SIG-M5 treated with dmso at 0.1 percent for 504 hours (cell line): ENCODE measurements at regions not wholly inside any gene's neighbourhood (a gene's known extent, or its start where the extent isn't known, plus 50 kb on each side); places are given as distances from the start of the nearest gene placed in this dataset.

Experiments
- DNase-seq: peaks from one replicate; lab custom pipeline; 2025; ENCODE audit not compliant: unreplicated experiment; lab: John Stamatoyannopoulos, UW

DNA sequence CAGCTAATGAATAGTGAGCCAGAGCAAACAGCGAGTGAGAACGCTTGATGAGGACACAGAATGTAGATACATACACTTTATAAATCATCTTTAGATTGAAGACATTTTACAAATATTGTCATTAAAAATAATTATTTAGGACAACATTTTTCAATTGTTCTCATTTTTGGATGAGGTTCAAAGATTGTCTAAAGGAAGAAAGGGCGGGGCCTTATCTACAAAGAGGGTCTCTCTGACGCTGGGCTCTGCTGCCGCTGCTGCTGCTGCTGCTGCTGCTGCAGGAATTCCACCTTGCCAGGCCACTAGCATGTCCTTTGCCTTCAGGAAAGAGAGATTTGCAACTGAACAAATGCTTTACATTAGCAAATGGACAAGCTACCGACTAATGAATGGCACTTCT lies 220.7 kb upstream of the TMEM161B start:
- DNase-seq: no peak

DNA sequence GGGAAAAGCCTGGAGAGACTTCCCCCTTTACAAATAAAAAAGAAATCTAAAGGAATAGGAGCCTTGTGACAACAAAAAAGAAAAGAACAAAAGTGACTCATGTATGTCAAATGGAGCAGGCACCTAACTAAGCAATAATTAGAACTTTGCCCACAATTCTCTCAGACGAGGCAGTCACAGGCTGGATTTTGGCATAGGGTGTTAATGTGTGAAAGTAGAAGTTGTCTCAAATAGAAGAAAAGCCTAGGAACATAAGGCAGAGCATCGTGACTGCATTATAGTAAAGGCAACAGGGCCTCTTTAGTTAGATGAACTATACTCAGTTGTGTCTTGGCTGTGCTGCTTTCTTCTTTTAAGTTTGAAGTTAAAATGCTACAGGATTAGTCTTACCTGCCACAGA lies 219.9 kb upstream of the TMEM161B start:
- no peak for DNase-seq

DNA sequence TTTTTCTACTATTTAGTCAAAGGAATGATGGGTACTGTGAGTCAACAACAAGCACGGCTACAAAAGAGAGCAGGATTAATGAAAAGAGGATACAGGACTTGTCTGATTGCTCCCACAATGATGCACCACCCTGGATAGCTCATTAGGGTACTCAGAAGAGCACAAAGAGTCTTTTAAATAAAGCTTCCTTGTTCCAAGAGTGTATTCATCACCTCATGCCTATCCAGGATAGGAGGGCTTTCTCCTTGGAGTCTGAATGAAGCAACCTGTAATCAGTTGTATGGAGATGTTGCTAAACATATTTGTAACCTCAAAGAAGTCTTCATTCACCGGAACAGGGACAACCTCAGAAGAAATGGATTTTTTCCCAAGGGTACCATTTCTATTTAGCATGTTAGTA lies 219.5 kb upstream of the TMEM161B start:
- DNase-seq: no peak

DNA sequence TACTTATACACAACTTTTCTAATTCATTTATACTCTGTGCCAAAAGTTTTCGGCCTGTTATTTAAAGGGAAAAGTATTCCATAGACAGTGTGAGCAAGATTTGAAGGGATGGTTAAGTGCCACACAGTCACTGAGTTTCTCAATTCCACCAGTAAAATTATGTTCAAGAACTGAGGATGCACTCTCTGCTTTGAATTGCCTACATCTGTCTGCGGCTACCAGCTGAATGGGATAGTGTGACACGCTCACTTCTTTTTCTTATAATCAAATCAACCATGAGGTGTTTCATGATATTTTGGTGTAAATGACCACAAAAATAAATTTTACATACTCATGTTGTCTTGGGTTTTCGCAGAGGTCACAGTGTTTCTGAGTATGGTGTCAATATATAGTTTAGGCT lies 218.4 kb upstream of the TMEM161B start:
- no peak for DNase-seq

DNA sequence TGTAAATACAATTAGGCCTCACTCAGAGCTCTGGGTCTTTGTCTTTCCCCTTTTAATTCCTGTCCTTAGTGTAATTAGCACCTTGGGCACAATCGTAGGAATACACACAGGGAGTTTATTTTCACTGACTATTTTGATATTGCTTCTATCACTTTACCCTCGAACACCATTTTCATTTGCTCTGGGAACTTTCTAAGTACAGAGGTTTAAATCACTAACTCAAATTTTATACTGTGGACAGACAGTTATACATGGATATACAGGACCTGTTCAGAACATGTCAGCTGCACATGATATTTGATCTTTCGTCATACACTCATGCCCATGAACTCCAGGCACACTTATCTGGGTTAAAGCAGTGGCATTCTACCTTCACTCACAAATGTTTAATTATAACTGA lies 217.8 kb upstream of the TMEM161B start:
- DNase-seq: no peak

DNA sequence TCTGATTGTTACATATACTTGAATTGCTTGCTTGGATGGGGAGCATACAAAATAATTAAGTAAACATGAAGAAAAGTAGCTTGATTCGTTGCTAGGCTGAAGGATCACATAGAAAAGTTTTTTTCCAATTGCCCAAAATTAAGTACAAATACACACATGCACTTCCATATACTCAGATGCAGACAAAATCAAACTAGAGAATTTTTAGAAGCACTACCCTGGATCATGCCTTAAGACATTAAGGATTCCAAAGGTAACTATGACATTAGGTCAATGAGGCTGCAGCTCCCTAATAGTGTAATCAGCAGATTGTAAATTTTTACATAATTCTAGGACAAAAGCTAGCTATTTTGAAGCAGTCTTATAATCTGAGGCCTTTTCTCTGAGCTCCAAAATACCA lies 216.9 kb upstream of the TMEM161B start:
- DNase-seq: no peak

DNA sequence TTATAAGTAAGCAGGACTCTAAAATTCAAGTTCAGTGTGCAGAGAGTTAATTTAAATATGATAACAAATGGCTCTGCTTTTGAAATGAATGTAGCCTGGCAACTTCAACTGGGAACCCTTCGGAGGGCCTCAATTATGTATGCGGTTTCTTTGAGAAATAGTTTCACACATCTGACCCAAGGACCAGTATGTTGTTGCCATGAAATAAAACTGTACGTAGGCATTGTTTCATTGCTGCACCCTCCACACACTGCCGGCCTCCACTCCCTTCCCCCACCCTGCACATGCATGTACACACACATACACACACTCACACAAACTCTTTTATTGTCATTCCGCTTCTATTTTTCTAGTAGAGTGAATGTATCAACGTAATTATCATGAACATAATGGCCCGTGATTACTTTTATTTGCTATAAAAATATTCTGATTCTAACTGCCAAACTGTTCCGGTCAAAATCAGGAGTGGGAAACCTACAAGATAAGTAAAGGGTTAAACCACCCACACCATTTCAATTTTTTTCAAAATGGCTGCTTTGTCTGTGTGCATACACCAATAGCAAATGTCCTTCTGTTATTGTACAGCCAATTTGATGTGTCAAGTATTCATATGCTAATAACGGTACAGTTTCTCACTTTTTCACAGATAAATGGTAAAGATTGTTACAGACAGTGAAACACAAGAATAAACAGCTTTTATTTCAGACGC lies 215.5 kb upstream of the TMEM161B start:
- no peak for DNase-seq

DNA sequence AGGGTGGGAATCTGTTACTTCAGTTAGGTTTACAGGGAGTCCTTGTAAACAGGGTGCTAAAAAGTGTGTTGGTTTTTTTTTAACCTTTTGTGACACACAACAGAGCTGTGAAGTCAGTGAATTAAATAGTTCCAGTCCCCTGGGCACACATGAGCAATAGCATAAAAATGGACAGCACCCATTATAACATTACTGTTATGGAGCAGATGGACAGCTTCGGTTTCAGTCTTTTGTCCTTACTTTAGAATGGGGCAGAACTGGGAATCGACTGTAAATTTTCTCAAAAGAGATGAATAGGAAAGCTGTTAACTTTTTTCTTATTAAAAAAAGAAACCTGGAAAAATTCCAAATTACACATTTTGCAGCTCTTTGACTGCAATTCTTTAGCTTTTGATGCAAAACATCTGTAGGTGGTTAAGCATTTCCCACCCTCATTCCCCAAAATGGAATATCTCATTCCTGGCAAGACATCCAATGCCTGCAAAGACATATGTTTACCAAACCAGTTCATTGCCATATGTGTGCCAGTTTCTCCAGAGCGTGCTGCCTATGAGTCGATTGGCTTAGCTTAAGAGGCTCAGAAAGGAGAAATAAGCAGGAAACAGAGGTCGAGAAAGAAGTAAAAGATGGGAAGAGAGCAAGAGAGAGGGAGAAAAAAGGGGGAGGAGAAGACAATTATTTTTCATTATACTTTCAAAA lies 212.3 kb upstream of the TMEM161B start:
- DNase-seq: no peak

DNA sequence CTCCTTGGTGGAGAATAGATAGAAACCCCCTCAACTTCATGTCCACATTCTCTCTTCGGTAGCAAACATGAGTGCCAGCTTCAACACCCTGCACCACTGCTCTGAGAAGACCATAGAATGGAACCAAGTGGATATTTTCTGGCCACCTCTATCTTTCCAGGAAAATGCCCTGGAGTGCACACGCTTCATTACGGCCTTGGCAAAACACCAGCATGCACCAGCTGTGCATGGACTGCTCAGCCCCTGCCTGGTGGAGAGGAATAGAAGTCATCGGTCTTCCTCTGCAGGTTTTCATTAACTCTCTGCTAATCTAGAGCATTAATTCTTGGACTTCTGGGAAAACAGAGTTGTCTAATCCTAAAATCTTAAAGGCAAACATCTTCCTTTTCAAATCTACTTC lies 211.6 kb upstream of the TMEM161B start:
- no peak for DNase-seq

DNA sequence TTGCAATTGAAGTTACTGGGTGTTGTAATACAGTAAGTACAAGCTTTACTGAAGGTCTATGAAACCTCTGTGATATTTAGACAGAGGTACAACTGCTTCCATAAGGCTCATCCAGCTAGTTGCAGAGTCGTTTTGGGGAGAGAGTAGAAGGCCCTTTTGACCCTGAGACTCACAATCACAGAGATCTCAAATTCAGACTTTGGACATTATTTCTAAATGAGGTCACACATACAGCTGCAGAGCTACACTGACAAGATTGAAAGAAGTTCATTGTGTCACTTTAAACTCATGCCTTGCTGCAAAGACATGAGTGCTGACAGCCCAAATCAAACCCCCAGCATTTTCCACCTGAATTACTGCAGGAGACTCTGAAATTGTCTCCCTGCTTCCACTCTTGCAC lies 205.9 kb upstream of the TMEM161B start:
- no peak for DNase-seq

DNA sequence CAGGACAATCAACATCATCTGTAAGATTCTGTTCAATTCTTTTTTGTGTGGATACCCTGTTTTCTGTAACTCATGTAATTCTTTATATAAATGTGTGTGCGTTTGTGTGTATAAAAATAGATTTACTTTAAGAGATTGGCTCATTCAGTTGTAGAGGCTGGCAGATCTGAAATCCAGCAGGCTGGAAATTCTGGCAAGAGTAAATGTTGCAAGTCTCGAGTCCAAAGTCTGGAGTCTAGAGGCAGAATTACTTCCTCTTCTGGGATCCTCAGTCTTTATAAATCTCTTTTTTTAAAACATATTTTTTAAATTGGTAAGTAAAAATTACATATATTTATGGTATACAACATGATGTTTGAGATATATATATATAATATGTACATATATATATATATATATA lies 202.1 kb upstream of the TMEM161B start:
- no peak for DNase-seq

DNA sequence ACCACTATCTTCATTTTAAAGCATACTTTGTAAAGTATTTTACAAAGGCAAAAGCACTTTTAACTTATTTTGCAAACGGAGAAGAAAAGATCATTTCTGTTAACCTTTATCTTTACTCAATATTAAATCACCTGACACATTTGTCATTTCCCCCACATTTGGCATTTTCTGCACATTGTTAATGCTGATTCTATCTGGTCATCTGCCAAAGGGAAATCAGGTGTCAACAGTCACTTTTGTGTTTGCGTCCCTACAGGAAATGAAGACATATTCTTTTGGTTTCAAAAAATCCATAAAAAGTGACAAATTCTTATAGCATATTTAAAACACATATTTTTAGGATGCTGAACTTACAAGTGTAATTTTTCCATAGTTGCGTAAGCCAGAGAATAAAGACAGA lies 191.3 kb upstream of the TMEM161B start:
- DNase-seq: no peak

DNA sequence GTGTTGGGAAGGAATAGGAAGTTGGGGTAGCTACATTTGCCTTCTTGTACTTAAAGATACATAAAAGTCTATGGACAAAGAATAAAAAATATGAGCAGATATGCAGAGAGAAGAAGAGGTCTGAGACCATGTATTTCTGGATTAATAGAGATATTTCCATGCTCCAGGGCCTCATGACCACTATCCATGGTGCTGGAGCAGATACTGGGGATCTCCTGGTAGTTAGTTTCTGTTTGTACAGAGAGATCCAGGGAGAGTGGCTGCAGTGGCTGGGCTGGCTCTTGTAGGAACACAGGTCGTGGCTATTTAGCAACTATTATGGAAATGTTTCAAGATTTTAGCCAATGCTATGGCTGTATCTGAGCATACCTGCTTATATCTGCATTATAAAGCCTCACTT lies 184.2 kb upstream of the TMEM161B start:
- DNase-seq: no peak

DNA sequence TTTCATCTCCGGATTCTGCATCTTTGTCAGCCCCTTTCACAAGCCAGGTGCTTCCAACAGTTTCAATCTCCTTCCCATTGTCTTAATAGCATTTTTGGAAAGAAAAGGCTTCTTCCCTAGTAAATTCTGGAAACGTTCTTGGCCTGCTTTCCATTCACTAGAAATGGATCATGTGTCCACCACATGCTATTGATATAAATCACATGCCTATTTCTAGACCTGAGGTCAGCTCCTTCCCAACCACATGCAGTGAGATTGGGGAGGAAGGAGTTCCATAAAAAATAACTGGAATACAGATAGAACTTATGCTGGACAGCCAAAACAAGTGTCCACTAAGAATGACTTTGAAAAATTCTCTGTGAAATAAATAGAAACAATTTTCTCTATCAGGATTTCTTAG lies 181.6 kb upstream of the TMEM161B start:
- DNase-seq: no peak

DNA sequence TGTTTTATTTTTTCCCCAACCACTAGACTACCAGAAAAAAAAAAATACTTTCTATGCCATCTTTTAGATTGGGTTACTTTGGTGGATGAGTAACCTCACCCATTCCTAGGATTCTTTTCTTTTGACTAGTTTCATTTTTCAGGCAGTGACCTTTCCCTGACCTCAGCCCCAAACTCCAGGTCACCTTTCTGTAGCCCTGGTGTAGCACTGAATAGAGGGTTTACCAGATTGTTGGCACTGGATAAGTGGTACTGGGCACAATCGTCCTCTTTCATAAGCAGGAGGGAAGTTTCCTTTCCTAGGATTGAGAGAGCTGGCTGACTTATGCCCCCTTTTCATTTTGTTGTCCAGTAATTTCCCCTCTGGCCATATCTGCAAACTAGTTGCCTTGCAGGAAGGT lies 169.4 kb upstream of the TMEM161B start:
- DNase-seq: no peak

DNA sequence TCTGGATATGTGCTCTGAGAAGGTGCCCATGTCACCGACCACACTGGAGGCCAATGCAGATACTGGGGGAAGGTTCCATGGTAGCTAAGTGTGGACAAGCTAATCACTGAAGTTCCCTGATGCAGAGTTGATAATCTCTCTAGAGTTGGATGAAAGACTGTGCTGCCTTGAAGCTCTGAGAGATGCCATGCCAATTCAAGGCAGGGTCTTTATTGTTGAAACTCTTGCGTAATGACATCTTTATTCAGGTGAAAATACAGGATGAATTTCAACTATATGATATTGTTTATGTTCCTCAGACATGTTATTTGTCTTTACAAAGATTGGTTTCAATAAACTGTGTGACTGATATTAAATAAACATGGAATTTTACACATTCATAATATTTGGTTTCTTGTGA lies 167.6 kb upstream of the TMEM161B start:
- no peak for DNase-seq

DNA sequence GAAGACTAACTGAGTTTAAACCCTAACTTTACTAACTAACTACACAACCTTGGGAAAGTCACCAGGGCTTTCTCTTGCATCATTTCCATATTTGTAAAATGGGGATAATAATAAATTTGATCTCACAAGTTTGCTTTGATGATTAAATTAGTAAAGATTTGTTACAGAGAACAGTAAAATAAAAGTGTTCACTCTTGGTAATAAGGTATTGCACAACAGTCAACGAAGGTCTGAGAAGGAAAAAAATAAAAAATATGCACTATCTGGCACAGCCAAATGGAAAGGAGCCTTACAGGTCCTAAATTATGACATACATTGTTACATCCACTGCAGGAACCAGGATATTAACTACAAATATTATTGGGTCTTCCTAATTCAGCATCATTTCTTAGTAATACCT lies 160.0 kb upstream of the TMEM161B start:
- DNase-seq: no peak

DNA sequence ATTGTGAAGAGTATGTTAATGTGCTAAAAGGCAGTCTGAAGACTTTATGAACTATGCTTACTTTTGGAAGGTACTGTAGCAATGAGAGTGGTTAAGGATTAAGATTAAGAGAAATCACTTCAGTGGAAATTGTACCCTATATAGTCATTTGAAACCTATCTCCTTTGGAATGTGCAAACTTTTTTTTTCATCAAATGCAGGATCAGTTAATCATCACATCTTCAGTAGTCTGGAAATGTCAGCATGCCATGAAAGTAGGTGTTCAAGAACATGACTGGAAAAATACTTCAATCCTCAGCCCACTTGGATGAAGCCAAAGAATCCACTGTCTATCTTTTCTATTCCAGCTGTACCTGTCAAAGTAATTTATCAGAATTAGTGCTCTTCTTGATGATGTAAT lies 157.8 kb upstream of the TMEM161B start:
- no peak for DNase-seq

DNA sequence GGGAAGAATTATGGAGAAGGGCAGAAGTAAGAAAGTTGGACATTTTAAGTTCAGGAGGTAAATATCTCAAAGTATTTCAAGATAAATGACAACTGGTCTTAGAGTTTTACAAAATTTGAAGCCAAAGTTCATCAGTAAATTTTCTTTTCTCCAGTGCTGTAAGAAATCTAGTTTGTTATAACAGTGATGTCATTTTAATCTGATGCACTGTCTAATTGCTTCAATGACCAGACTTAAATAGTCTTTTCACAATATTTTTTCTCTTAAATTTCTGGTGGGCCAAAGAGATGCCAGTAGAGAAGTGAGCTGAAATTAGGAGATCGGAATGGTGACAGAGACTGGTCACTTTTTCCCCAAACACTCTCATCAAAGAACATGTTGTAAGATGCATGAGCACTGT lies 156.5 kb upstream of the TMEM161B start:
- no peak for DNase-seq

DNA sequence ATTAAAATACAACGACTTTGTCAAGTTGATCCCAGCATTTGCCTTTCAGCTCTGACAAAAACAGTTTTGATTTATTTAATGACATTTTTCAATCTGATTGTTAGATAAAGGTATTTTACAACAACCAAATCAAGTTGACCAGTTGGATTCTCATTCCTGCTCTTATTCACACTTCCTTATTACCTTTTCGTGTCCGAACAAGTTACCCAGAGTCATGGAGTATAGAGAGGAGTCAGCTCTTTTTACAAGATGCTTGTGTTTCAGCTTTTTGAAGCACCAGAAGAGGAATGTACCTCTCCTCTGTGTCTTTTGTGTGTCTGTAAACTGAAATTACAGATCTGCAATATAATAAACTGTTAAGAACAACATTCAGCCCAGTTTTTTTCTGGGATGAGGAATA lies 151.3 kb upstream of the TMEM161B start:
- no peak for DNase-seq

DNA sequence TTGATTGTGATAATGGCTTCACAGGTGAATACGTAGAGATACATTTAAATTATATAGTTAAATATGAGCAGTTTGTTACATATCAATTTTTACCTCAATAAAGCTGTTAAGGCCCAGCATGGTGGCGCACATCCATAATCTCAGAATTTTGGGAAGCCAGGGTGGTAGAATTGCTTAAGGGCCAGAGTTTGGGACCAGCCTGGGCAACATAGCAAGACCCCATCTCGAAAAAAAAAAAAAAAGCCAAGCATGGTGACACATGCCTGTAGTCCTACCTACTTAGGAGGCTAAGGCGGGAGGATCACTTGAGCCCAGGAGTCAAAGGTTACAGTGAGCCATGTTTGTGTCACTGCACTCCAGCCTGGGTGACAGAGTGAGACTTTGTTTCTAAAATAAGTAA lies 138.7 kb upstream of the TMEM161B start:
- no peak for DNase-seq

DNA sequence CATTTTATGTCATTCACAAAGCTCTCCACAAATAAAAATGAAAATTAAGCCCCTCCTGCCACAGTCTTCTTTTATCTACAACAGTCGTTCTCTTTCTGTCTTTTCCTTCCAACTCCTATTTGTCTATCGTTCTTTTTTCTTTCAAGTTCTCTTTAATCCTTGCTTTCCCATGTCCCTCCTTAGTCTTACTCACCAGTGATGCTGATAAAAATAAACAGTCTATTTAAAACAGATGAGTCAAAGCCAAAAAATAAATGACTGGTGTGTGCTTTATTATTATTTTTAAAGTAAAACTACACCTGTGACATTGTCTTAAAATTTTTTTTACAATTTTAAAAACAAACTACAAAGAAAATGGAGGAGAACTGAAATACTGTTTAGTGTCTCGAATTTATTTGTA lies 137.1 kb upstream of the TMEM161B start:
- no peak for DNase-seq

DNA sequence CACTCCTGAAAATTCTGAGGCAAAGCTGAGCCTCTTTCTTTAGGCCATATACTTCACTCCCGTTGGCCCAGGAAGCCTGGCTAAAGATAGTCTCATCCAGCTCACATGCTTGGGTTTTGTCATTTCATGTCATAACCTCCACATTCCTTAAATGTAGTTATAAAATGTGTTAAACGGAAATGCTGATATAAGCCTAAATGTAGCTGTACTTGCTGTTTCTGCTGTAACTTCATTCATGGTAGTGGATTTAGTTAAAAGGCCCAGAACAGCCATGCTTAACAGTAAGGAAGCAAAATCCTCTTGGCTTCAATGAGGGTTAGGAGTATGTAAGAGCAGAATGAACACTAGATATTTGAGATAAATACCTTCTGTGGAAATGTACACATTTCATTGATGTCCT lies 135.8 kb upstream of the TMEM161B start:
- DNase-seq: no peak
